GM21390 (cell line): ENCODE measurements at regions not wholly inside any gene's neighbourhood (a gene's known extent, or its start where the extent isn't known, plus 50 kb on each side); places are given as distances from the start of the nearest gene placed in this dataset.
"Not testable (repeated sequence)": the region's sequence is repeated elsewhere in the genome, so short reads cannot be mapped to it uniquely, and the experiment has no call there.

Source experiments
- ATAC-seq: cut with Tn5 transposase; IDR thresholded peaks from one replicate; pipeline ENCODE4 v1.9.1; 2021; ENCODE audit not compliant: unreplicated experiment

DNA sequence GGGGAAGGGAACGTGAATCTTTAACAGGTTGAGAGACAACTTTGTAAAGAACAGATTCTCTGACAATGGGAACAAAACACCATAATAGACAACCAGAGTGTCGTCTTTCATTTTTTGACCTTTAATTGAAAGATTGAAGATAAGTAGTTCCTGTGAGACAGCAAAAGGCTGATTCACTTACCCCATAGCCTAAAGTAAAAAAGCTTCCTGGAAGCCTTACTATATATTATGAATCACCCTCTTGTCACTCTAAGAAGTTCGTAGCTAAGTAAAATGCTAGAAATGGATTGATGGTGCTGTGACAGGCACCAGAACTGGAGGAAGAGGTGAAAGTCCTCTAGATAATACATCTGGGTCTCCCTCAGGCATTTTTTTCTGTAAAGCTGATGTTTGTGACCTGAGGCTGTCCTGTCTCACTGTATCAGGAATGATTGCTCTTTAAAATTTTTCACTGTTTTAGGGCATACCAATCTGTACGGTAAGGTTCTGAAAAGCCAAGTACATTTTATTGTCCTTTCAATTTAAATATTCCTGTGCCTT, 824.6 kb upstream of the SEMA6D start:
- ATAC-seq: no peak

DNA sequence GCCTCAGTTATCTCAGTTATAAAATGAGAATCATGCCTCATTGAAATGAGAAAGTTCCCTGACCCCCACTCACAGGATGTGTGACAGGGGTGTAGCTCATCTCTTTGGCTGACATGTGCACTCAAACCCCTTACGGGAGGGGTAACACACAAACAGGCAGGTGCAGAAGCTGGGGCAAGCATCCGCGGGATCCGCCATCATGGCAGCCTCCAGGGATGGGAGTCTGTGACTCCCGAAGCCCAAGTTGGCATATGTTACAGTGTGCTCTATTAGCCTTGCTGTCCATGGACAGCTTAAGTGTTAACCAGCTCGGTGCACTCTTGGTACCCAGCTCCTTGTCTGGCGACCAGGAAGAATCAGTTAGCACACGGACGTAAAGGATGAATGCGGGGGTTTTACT, 822.7 kb upstream of the SEMA6D start:
- ATAC-seq: no peak

DNA sequence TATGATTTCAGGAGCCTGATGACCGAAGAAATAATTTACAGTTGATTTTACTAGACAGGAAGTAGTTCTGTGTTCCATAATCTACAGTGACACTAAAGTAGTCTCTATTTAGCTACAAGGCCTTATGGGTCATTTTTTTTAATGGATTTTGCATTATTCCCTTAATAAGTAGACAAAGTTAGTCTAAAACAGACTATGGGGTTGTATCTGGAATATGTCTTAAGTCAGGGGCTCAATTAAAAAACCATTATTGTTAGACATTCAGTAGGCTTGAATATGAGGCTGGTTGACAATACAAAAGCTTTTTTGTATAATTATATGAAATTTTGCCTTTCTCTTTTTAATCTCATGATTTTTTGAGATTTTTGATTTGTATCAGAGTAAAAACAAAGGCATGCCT, 820.0 kb upstream of the SEMA6D start:
- ATAC-seq: no peak

DNA sequence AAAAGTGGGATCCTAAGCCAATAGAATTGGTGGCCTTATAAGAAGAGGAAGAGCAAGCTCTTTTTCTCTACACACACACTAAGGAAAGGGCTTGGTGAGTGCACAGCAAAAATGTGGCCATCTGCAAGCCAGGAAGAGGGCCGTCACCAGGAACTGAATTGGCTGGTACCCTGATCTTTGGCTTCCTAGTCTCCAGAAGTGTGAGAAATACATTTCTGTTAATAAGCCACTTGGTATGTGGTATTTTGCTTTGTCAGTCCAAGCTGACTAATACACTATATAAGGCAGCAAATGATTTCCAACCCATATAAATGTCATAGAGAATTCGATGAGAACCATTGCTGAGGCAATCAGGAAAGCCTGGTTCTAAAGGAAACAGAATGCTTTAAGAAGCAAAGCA, 816.3 kb upstream of the SEMA6D start:
- no peak for ATAC-seq

DNA sequence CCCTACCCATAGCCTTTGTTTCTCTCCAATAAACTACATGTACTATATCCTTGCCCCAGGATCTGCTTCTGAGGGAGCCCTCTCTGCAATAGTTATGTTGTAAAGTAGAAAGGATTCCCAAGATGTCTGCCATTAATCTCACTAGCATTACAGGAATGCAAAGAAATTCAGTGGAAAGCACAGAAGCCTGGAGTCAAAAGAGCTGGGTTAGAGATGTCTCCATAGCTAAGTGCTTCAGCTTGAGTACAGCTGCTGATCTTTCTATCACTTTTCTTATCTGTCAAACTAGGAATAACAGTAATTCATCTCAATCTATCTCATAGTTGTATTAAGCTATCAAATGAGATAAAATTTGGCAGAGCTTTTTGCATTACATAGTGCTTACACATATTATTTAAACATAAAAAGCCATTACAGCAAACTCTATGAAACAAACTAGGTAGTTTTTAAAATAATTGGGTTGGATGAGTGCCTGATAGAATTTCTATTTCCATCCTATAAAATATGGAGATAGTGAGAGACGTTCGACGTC, 799.5 kb upstream of the SEMA6D start:
- no peak for ATAC-seq

DNA sequence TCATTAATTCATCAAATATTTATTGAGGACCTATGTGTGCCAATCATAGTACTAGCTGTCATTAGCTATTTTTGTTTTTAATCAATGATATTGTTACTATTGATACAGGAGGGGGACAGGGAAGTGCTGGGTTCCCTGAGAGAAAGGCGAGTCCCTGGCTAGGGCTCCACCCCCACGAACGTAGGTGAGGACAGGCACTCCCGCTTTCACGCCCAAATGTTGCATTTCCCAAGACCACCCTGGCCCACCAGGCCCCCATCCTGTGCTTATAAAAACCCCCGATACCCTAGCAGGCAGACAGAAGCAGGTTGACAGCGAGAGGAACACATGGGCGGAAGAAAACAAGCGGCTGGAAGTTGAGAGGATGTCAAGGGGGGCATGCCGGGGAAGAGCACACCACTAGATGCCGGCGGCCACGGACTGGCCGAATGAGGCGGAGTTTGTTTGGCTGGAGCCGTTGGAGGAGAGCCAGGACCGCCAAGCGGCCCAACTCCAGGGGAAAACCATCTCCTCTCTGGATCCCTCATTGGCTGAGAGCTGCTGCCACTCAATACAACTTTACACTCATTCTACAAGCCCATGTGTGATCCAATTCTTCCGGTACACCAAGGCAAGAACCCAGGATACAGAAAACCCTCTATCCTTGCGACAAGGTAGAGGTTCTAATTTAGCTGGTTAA, 798.7 kb upstream of the SEMA6D start:
- ATAC-seq: no peak

DNA sequence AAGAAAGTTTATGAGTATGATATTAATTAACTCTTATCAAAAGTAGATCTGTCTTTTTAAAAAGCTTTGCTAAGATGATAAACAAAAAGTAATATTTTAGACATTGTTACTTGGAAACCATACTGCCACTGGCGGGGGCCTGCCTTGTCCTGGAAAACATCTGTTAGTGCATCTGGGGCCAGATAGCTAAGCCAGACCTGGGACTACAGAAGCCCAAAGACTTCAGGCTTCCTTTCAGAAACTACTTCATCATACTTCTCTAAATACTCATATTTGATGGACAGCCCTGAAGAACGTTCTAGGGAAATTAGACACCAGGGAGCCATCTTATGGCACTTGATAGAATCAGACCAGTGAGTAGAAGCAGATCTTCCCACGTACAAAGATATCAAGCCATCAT, 795.4 kb upstream of the SEMA6D start:
- ATAC-seq: no peak

DNA sequence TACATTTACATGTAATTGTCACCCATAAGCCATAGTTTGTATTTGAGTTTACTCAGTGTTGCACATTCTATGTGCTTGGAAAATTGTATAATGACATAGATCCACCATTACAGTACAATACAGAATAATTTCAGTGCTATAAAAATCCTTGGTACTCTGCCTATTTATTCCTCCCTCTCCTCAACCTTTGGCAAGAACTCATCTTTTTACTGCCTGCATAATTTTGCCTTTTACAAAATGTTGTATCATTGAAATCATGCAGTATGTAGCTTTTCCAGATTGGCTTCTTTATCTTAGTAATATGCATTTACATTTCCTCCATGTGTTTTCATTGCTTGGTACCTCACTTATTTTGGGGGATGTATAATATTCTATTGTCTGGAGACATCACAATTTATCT, 786.9 kb upstream of the SEMA6D start:
- ATAC-seq: no peak

DNA sequence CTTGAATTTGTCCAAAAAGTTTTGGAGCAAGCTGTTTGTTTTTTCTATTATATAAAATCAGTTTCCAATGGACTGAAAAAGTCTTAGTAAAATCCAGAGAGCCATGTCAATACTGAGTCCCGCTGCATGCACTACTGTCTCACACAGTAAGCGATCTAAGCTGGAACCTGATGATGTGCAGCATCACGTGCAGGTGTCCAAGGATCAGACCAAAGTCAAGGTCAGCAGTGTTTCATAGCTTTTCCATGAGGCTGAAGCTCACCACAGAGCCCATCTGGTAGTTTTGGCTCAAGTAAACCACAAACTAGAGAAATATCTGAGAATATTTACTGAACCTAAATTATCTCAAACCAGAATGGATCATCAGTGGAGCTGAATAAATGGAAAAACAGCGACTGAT, 784.0 kb upstream of the SEMA6D start:
- ATAC-seq: no peak

DNA sequence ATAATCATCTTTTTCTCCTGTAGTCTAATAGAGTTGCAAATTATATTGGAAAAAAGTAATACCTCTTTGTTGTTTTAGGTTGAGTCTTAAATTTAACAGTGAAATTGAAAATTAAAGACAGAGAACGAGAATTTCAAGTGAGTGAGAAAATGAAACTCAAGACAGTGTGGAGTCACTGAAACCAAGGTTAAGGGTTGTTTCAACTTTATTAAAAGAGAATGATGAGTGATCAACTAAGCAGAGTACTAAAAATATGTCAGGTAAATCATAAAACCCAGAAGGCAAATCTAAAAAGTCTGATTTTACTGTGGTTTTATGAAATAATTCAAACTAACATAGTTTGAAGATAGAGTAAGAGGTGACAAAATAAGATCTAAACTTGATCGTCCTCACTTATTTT, 782.5 kb upstream of the SEMA6D start:
- no peak for ATAC-seq

DNA sequence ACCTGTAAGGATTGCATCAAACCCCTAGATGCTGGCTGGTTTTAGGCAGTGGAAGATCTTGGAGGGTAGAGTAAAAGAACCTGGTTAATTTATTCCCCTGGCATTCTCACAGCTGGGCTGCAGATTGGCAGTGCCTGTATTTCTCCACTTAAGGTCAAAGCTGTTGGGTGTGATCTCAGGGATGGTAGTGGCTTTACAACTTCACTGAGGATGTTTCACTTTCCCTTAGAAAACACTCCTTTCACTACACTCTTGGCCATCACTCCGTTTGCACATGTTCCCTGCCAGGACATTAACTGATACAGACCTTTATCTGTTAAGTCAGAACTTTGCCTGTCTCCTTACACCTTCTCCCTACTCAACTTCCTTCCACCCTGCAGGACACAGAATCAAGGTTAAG, 779.1 kb upstream of the SEMA6D start:
- no peak for ATAC-seq

DNA sequence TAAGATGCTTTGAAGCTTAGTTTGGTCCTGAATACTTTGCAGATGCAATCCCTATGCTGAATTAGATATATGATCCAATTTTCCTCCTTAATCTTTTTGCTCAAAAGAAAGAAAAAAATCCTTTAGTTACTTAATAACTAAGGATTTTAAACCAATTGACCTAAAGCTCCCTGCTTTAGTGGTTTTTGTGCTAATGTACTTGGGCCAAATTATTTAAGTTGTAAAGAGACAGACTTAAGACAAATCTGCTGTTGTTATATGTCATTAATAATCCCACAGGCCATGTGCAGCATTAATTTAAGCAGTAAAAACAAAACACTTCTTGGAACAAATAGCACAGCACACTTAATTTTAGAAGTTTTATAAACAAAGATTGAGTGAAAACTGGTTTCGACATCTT, 776.1 kb upstream of the SEMA6D start:
- no peak for ATAC-seq

DNA sequence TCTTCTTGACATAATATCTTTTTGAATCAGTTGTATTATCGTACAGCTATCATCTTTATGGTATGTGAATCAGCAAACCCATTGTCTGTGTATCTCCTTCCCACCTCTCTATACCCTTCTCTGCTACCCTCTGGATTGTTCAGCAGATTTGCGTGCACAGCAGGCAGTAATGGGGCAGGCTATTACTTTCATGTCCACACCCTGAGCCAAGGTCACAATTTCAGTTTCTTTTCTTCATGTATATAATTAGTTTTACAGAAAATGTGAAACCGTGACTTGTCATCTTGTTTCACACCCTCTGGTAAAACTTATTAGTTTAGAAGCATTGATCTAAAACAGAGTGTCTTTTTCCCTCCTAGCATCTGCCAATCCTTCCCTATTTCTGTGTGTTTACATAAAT, 770.4 kb upstream of the SEMA6D start:
- no peak for ATAC-seq

DNA sequence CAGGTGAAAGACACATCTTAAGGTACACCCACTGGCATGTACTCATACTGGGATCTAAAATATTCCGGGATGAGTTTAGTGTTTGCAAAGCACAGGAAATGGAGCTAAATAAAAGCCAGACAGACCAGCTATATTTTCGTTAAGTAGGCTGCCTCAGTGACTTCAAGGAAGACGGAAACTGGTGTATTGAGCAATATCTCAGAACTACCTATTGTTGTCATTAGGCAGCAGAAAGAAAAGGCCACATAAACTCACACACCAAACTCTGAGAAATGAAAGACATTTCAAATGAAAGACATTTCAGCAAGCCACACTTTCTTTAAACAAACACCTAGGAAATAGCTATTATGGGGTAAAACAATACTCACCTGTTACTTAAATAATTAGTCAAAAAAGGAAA, 761.7 kb upstream of the SEMA6D start:
- no peak for ATAC-seq

DNA sequence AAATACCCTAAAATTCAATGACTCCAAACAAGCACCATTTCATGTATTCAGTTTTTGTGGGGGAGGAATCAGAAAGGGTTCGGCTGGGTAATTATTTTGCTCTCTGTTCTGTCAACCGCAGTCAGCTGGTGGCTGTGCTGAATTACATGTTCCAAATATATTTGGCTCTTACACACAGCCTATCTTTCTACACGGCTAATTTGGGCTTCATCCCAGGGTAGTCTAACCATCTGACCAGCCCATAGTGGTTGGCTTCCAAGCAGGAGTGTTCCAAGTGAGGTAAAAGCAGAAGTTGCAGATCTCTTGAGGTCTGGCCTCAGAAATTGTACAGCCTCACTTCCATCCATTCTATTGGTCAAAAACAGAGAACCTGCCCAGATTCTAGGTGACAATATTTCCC, 760.8 kb upstream of the SEMA6D start:
- ATAC-seq: no peak

DNA sequence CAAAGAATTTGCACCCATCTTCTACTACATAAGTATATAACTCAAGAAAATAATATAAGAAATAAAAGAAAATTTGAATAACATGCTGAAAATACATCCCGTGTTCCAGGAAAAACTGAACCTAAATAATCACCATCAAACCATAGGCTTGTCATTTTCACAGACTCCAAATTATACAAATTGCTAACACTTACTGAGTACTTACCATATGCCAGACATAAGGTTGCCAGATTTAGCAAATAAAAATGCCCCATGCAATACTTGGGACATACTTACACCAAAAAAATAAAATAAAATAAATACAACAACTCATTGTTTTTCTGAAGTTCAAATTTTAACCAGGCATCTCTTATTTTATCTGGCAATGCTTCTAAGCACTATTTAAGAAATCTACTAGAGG, 760.4 kb upstream of the SEMA6D start:
- no peak for ATAC-seq

DNA sequence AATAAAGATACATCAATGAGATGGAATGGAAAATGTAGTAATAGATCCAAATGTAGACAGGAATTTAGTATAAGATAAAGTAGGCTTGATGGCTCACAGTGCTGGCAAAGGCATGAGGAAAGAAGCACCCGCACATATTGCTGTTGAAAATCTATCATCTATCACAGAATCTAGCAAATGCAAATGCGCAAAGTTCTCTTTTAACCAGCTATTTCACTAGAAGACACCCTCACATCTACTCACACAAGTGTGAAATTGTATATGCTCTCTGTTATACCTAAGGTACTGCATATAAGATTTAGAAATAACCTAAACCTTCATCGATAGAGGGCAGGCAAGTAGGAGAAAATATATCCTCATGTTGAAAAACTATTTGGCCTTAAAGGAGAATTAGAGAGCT, 756.7 kb upstream of the SEMA6D start:
- no peak for ATAC-seq

DNA sequence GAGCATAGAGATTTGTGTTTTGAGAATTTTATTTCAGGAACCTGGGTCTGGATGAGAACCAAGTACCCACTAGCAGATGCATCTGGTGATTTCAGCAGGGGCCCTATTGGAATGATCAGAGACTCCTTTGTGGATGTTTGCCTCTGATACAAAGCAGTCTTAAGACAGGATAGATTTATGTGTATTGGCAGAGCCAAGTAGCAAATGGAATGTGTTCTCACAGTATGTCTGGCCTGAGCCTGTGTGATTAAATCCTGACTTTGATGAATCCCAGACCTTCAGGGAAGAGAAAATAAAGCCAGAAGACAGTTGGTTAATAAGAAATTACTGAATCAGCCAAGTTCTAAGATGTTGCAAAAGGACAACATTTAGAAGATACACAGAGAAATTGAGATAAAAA, 755.5 kb upstream of the SEMA6D start:
- ATAC-seq: no peak

DNA sequence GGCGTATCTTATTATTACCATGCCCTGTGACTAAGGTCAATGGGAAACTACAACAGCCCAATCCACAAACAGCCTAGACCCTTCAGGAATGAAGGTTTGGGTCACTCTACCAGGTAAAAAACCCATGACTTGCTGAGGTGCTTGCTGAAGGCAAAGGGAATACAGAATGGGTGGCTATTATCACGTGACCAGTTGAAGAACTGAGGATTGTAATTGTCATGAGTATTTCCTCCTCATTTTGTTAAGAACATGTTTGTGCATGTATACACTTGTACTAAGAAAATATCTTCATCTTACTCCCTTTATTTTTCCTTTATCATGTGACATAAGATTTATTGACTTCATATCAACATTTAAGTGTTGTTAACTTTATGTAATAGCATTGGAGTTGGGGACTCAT, 729.2 kb upstream of the SEMA6D start:
- not testable (repeated sequence) for ATAC-seq

DNA sequence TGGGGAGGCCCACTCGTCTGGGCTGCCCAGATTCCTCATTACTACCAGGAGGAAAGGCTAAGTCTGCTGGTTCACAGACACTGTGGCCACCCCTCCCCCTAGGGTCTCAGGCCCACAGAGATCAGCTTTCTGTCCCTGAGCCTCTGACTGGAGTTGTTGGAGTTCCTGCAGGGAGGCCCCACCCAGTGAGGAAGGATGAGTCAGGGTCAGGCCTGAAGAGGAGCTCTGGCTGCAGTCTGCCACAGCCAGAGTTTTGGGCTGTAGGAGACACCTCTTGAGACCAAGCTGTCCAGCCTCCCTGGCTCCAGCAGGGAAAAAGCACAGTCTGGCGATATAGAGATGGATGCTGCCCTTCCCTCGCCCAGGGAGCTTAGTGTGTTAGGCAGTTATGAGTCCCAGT, 720.9 kb upstream of the SEMA6D start:
- ATAC-seq: no peak

DNA sequence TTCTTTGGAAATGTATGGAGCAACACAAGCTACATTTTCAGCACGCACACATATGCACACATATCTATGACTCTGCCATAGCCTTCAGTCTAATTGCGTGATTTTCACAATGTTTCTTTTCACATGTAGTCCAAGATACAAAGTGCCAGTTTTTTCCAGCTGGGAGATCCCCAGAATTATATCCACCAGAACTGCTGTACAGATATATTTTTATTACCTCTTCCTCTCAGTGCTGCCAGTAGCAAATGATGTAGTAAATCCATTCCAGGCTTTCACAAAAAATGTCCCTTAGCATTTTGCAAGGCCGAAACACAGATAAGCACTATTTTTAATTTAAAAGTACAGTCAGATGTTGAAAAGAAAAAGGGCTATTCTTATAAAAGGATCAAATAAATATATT, 719.8 kb upstream of the SEMA6D start:
- ATAC-seq: no peak

DNA sequence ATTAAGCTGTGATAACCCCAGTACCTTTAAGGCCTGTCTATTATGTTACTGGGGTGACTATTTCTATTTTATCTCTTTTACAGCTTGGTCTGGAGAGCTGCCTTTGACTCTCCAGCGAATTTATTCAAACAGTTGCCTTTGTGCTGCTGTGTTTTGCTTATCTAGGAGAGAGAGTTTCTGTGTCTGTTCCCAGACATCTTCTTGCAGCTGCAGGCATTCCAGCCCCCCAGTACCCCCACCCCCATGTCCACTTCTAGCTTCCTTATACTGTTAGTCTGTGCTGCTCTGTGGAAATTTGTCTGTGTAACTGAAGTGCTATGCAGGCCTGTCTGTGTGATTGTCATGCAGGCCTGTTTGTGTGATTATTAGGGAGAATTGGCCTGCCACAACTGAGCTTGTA, 713.7 kb upstream of the SEMA6D start:
- no peak for ATAC-seq

DNA sequence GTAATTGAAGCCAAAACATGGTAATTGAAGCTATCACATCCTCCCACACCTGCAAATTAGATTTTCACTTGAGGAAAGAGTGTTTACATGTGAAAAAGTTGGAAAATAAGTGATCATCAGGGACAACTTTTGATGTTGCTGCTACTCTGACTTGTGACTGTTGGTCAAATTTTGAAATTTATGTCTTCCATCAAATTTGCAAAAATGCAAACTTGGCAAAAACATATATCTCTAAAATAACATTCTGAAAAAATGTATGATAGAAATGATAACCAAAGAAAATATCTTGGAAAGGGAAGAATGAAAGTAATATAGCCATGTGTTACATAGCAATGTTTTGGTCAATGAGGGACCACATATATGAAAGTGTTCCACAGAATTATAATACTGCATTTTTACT, 703.9 kb upstream of the SEMA6D start:
- ATAC-seq: no peak
